Erythroblast (primary cell): ENCODE measurements at regions not wholly inside any gene's neighbourhood (a gene's known extent, or its start where the extent isn't known, plus 50 kb on each side); places are given as distances from the start of the nearest gene placed in this dataset.

Experiments
- DNase-seq, 2 experiments: peaks; one replicate each; lab custom pipeline; 2025; lab: John Stamatoyannopoulos, UW
- GATA1 ChIP-seq: IDR thresholded peaks from 2 replicates; pipeline ENCODE4 v1.6.1; 2011; ENCODE audit warnings: low read depth, mild to moderate bottlenecking, control low read depth, low read length, moderate library complexity
- POLR2A ChIP-seq: IDR thresholded peaks from 2 replicates; pipeline ENCODE4 v1.6.1; 2011; ENCODE audit warnings: mild to moderate bottlenecking, low read length

GRCh38 chr1:2925291-2925690, 96.0 kb upstream of the ACTRT2 start:
- TF ChIP-seq POLR2A (no peak), GATA1 (no peak)
- DNase-seq: no peak

GRCh38 chr1:2925918-2926317, 95.3 kb upstream of the ACTRT2 start:
- DNase-seq: no peak

GRCh38 chr1:2926447-2927055, 94.7 kb upstream of the ACTRT2 start:
- no peak for DNase-seq
- TF ChIP-seq POLR2A: no peak

More at GRCh38 chr1:2925918-2926317, 95.3 kb upstream of the ACTRT2 start:
- TF ChIP-seq POLR2A (no peak), GATA1 (no peak)

- DNase-seq: no peak
- TF ChIP-seq GATA1 (no peak), POLR2A (no peak)
These were observed 93.6 kb upstream of the ACTRT2 start for GRCh38 chr1:2927393-2928360.

- no peak for DNase-seq
- no peak for TF ChIP-seq POLR2A
- no peak for TF ChIP-seq GATA1
These were observed 92.6 kb upstream of the ACTRT2 start for GRCh38 chr1:2928366-2929325.

DNA sequence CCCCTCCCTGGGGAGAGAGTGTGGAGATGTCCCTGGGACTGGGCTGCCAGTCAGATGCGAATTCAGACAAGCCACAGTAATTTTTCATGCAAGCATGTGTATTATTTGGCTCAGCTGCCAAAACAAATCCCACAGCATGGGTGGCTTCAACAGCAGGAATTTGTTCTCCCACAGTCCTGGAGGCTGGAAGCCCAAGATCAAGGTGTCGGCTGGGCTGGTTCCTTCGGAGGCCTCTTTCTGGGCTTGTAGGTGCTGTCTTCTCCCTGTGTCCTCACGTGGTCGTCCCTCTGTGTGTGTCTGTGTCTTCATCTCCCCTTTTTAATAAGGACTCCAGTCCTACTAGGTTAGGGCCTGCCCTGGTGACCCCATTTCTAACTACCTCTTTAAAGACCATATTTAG, 91.9 kb upstream of the ACTRT2 start:
- DNase-seq: no peak
- TF ChIP-seq POLR2A: no peak
- TF ChIP-seq GATA1: no peak

- no peak for DNase-seq
These were observed 91.1 kb upstream of the ACTRT2 start for GRCh38 chr1:2930016-2930815.

DNA sequence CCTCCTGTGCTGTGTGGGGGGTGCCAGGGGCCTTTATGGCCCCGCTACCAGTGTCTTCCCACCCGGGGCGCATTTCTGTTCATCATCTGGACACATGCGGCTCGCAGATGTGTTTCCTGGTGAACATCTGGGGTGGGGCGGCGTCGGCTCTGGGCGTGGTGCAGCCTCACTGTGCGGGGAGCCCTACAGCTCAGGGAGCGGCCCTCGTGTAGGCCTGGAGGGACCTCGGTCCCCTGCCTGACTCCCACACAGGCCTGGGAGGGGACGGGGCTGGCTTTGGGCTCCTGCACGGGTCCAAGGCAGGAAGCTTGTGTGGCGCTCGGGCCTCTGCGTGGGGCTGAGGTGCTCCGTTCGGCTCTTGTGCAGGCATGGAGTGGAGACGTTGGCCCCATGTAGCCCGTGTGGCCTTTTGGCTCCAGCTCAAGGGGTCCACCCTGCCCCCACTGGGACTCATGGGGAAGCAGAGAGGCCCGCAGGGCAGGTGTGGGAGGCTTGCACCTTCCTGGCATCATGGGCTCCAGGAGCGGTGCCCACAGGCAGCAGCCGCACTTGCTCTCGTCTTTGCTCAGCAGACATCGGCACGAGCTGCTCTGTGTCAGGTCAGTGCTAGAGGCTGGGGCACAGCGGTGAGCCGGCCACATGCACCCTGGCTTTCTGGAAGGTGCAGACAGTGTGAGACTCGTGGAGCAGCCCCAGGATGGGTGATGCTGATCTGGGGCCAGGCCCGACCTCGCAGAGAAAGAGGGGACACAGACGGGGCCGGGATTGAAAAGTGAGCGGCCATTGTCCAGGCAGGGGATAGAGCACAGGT, 90.1 kb upstream of the ACTRT2 start:
- TF ChIP-seq POLR2A: no peak
- TF ChIP-seq GATA1: no peak
- no peak for DNase-seq

More at GRCh38 chr1:2930016-2930815, 91.1 kb upstream of the ACTRT2 start:
- no peak for TF ChIP-seq GATA1
- no peak for TF ChIP-seq POLR2A

GRCh38 chr1:2931724-2932401, 89.4 kb upstream of the ACTRT2 start:
- TF ChIP-seq GATA1 (no peak), POLR2A (no peak)

GRCh38 chr1:2932671-2933350, 88.5 kb upstream of the ACTRT2 start:
- TF ChIP-seq POLR2A: no peak
- no peak for TF ChIP-seq GATA1
- no peak for DNase-seq

More at GRCh38 chr1:2931724-2932401, 89.4 kb upstream of the ACTRT2 start:
- no peak for DNase-seq

- TF ChIP-seq GATA1: no peak
- DNase-seq: no peak
These were observed 87.7 kb upstream of the ACTRT2 start for GRCh38 chr1:2933431-2934155.
